CD14-positive monocyte (primary cell): ENCODE measurements at regions not wholly inside any gene's neighbourhood (a gene's known extent, or its start where the extent isn't known, plus 50 kb on each side); places are given as distances from the start of the nearest gene placed in this dataset.

ENCODE experiments used
- DNase-seq, 3 donors: peaks; one replicate each; pipeline ENCODE4 v3.0.0-alpha.2; 2011 to 2022
- H2AFZ ChIP-seq: 2 replicates; pipeline ENCODE4 v1.6.0; 2012; ENCODE audit warnings: mild to moderate bottlenecking, low read depth, low read length, inconsistent platforms; ENCODE audit not compliant: insufficient read depth, poor library complexity, severe bottlenecking
- H3K27ac ChIP-seq, 2 donors: 1 replicate in 1 of 2; 2 replicates in 1 of 2; pipeline ENCODE4 v1.5.1; 2012 to 2013; ENCODE audit warnings: low read length in 2 of 2, control low read depth in 1 of 2, inconsistent platforms in 1 of 2, low read depth in 1 of 2, mild to moderate bottlenecking in 1 of 2
- H3K27me3 ChIP-seq, 2 donors: one replicate each; pipeline versions ENCODE4 v1.6.0 to v1.6.1; 2011 to 2013; ENCODE audit warnings: low read length in 2 of 2; ENCODE audit not compliant: control insufficient read depth in 2 of 2, insufficient read depth in 2 of 2
- H3K36me3 ChIP-seq, 2 donors: replicated peaks in 1 of 2; 1 replicate in 1 of 2; 2 replicates in 1 of 2; pipeline versions ENCODE4 v1.5.1 to v1.6.1; 2012 to 2013; ENCODE audit warnings: low read length in 2 of 2, control low read depth in 1 of 2, inconsistent platforms in 1 of 2, mild to moderate bottlenecking in 1 of 2; ENCODE audit not compliant: insufficient read depth in 2 of 2, control insufficient read depth in 1 of 2
- H3K4me1 ChIP-seq, 2 donors: 1 replicate in 1 of 2; 2 replicates in 1 of 2; pipeline versions ENCODE4 v1.5.1 to v1.6.1; 2012 to 2013; ENCODE audit warnings: low read length in 2 of 2, control low read depth in 1 of 2, inconsistent platforms in 1 of 2, mild to moderate bottlenecking in 1 of 2, moderate library complexity in 1 of 2; ENCODE audit not compliant: insufficient read depth in 2 of 2, control insufficient read depth in 1 of 2
- H3K4me2 ChIP-seq: replicated peaks from 2 replicates; pipeline ENCODE3; 2012; ENCODE audit warnings: low read length, moderate library complexity, mild to moderate bottlenecking; ENCODE audit not compliant: poor library complexity, severe bottlenecking; ENCODE audit errors: extremely low read depth
- H3K4me3 ChIP-seq, 3 experiments: fragments of 200-600 bp in 1 of 3; sonication (generic) in 1 of 3; replicated peaks in 1 of 3; 1 replicate in 2 of 3; 2 replicates in 1 of 3; pipeline ENCODE4 v1.5.1; 2011 to 2013; ENCODE audit warnings: low read length in 3 of 3, mild to moderate bottlenecking in 3 of 3, control low read depth in 2 of 3, low read depth in 2 of 3, inconsistent platforms in 1 of 3, moderate library complexity in 1 of 3
- H3K79me2 ChIP-seq: 2 replicates; pipeline ENCODE4 v1.6.0; 2012; ENCODE audit warnings: mild to moderate bottlenecking, control low read depth, inconsistent platforms, low read length, moderate library complexity; ENCODE audit not compliant: insufficient read depth
- H3K9ac ChIP-seq: 2 replicates; pipeline ENCODE4 v1.6.0; 2017; ENCODE audit warnings: low read length, mild to moderate bottlenecking; ENCODE audit not compliant: insufficient read depth, poor library complexity, severe bottlenecking
- H3K9me3 ChIP-seq, 2 donors: replicated peaks in 1 of 2; 1 replicate in 1 of 2; 2 replicates in 1 of 2; pipeline versions ENCODE4 v1.5.1 to v1.6.1; 2012 to 2013; ENCODE audit warnings: low read length in 2 of 2, control low read depth in 1 of 2; ENCODE audit not compliant: control insufficient read depth in 1 of 2, insufficient read depth in 1 of 2
- H4K20me1 ChIP-seq: 2 replicates; pipeline ENCODE4 v1.6.0; 2012; ENCODE audit warnings: mild to moderate bottlenecking, low read length, control low read depth, moderate library complexity; ENCODE audit not compliant: insufficient read depth
- H3K27ac Mint-ChIP-seq, 7 donors: one replicate each; pipeline ENCODE4 v1.8.0; 2020; ENCODE audit warnings: mild to moderate bottlenecking in 7 of 7, mixed read lengths in 7 of 7, moderate library complexity in 6 of 7, inconsistent platforms in 2 of 7
- H3K27me3 Mint-ChIP-seq, 3 donors: one replicate each; pipeline ENCODE4 v1.8.0; 2021 to 2022; ENCODE audit warnings: low read depth in 3 of 3, mild to moderate bottlenecking in 3 of 3, mixed read lengths in 3 of 3, moderate library complexity in 3 of 3, inconsistent platforms in 1 of 3
- H3K36me3 Mint-ChIP-seq, 2 donors: one replicate each; pipeline ENCODE4 v1.8.0; 2020; ENCODE audit warnings: mixed read lengths in 2 of 2, inconsistent platforms in 1 of 2, mild to moderate bottlenecking in 1 of 2
- H3K4me1 Mint-ChIP-seq: one replicate; pipeline ENCODE4 v1.8.0; 2020; ENCODE audit warnings: mild to moderate bottlenecking, mixed read lengths
- H3K4me3 Mint-ChIP-seq, 2 donors: one replicate each; pipeline ENCODE4 v1.8.0; 2020; ENCODE audit warnings: mild to moderate bottlenecking in 2 of 2, mixed read lengths in 2 of 2, moderate library complexity in 1 of 2
- H3K9me3 Mint-ChIP-seq, 7 donors: one replicate each; pipeline ENCODE4 v1.8.0; 2020 to 2022; ENCODE audit warnings: mixed read lengths in 7 of 7, mild to moderate bottlenecking in 6 of 7, moderate library complexity in 6 of 7, inconsistent platforms in 2 of 7
- WGBS: methylation state at CpG from one replicate; pipeline ENCODE4 v1.1.5; 2013; ENCODE audit warnings: missing lambda C conversion rate; ENCODE audit not compliant: insufficient coverage; 5-methylcytosine and 5-hydroxymethylcytosine counted together
- intact Hi-C, 2 donors: fragments of 100-400 bp; cut with micrococcal nuclease; formaldehyde crosslinking; loops; one replicate each; pipeline versions ENCODE4 v1.15.0 to v1.15.1; 2023
- TF ChIP-seq, protein P1 (sequence below): fragments of 200-600 bp; IDR thresholded peaks from one replicate; pipeline ENCODE4 v1.8.0; 2022; ENCODE audit warnings: antibody characterized with exemption, mild to moderate bottlenecking

DNA sequence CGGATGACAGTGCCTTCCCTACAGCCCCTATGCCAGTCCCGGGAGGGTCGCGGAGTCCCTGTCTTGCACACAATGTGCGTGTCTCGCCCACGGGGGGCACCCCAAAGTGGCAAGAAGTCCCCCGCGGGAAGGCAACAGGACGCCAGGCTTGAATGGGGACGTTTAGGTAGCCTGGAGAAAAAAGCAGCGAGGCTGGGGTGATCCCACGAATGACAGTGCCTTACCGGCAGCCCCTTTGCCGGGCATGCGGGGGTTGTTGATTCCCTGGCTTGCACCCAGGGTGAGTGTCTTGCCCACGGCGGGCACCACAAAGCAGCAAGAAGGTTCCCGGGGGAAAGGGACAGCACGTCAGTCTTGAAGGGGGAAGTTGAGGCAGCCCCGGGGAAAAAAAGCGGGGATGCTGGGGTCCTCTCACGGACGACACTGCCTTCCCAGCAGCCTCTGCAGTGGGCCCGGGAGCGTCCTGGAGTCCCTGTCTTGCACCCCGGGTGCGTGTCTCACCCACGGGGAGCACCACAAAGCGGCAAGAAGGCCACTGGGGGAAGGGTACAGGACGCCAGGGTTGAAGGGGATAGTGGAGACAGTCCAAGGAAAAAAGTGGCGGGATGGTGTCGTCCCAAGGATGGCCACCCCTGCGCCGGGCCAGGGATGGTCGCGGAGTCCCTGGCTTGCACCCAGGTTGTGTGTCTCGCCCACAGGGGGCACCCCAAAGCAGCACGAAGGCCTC, 156.8 kb upstream of the ALG10B start:
- Histone ChIP-seq H3K79me2 (no peaks in the 10 kb centered on the region), H3K4me2 (no peak overlapping the region), H3K27me3 (no peaks in the 10 kb centered on the region), H4K20me1 (no peaks in the 10 kb centered on the region), H3K27ac (no peak overlapping the region), H3K9me3 (peaks cover 86 to 90% of the 10 kb centered on the region in 2 donors), H3K4me1 (no peaks in the 10 kb centered on the region), H3K4me3 (no peak overlapping the region), H3K36me3 (no peaks in the 10 kb centered on the region), H3K9ac (no peak overlapping the region), H2AFZ (no peak overlapping the region)
- 93% methylated on average over 35 of the region's 39 CpGs for WGBS
- no peak for DNase-seq
- intact Hi-C loops: no loop called here
- no peak overlapping the region for H3K27ac Mint-ChIP-seq
- TF ChIP-seq, protein P1, sequence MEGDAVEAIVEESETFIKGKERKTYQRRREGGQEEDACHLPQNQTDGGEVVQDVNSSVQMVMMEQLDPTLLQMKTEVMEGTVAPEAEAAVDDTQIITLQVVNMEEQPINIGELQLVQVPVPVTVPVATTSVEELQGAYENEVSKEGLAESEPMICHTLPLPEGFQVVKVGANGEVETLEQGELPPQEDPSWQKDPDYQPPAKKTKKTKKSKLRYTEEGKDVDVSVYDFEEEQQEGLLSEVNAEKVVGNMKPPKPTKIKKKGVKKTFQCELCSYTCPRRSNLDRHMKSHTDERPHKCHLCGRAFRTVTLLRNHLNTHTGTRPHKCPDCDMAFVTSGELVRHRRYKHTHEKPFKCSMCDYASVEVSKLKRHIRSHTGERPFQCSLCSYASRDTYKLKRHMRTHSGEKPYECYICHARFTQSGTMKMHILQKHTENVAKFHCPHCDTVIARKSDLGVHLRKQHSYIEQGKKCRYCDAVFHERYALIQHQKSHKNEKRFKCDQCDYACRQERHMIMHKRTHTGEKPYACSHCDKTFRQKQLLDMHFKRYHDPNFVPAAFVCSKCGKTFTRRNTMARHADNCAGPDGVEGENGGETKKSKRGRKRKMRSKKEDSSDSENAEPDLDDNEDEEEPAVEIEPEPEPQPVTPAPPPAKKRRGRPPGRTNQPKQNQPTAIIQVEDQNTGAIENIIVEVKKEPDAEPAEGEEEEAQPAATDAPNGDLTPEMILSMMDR: no peak
- H3K4me1 Mint-ChIP-seq: no peaks in the 10 kb centered on the region
- no peak overlapping the region for H3K4me3 Mint-ChIP-seq
- H3K27me3 Mint-ChIP-seq: peaks cover 0 to 4% (median 2%) of the 10 kb centered on the region in 3 donors
- no peaks in the 10 kb centered on the region for H3K36me3 Mint-ChIP-seq
- H3K9me3 Mint-ChIP-seq: peaks cover 68 to 91% (median 74%) of the 10 kb centered on the region in 7 donors

DNA sequence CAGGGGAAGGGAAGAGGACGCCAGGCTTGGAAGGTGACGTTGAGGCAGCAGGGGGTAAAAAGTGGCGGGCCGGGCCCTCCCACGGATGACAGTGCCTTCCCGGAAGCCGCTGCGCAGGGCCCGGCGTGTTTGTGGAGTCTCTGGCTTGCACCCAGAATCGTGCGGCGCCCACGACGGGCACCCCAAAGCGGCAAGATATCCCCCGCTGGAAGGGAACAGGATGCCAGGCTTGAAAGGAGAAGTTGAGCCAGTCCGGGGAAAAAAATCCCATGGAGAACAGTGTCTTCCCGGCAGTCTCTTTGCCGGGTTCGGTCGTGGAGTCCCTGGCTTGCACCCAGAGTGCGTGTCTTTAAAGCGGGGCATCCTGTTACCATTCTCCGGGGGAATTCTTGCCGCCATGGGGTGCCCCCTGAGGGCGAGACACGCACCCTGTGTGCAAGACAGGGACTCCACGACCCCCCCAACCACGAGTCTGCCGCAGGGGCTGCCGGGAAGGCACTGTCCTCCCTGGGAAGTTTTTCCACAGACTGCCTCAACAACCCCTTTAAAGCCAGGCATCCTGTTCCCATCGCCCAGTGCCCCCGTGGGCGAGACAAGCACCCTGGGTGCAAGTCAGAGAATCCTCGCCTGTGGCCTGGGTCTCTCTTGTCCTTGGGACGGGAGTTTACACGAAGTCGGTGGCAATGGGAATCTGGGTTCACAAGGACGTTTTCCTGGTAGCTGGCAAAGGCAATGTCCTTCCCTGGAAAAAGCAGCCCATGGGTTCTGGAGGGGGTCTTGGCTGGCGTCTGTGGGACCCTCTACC, 156.1 kb upstream of the ALG10B start:
- TF ChIP-seq, protein P1: no peak
- Mint-ChIP-seq H3K36me3 (no peaks in the 10 kb centered on the region), H3K9me3 (peaks cover 60 to 84% (median 71%) of the 10 kb centered on the region in 7 donors), H3K4me1 (no peaks in the 10 kb centered on the region), H3K27me3 (peaks cover 0 to 4% (median 2%) of the 10 kb centered on the region in 3 donors), H3K4me3 (no peak overlapping the region), H3K27ac (no peak overlapping the region)
- Histone ChIP-seq H4K20me1 (no peaks in the 10 kb centered on the region), H3K4me1 (no peaks in the 10 kb centered on the region), H3K9ac (no peak overlapping the region), H3K27me3 (no peaks in the 10 kb centered on the region), H3K4me3 (no peak overlapping the region), H3K27ac (no peak overlapping the region), H3K4me2 (no peak overlapping the region), H3K36me3 (no peaks in the 10 kb centered on the region), H3K79me2 (no peaks in the 10 kb centered on the region), H3K9me3 (peaks cover 80 to 84% of the 10 kb centered on the region in 2 donors), H2AFZ (no peak overlapping the region)
- intact Hi-C loops: no loop called here
- no peak for DNase-seq
- 90% methylated on average over 38 of the region's 41 CpGs for WGBS
